ENCODE measurements at regions not wholly inside any gene's neighbourhood (a gene's known extent, or its start where the extent isn't known, plus 50 kb on each side); places are given as distances from the start of the nearest gene placed in this dataset.

DNA sequence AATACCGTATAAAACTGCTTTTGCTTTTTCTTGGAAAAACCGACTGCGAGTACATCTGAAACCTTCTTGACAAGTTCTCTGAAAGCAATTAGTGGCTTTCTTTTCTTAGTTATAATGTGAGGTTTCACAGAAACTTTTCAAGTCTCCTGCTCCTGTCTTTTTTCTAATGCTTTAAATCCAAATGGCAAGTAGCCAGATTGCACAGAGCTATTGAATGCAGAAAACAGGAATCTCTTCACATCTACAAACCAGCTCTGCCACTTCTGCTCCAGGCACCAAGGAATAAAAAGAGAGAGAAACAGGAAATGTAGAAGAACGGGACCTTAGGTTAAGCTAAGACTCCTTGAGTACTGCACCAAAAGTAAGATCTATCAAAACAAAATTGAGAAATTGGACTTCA lies 267.3 kb upstream of the TET2 start:
- WGBS, 3 donors = 30 to 46% (median 35%) methylated on average over 4 of the region's 4 CpGs
- no peak for ATAC-seq
- no peak for DNase-seq
- Histone ChIP-seq H3K4me3 (no peak overlapping the region), H3K27me3 (ENCODE audit: insufficient read depth in 3 of 3, low read length in 2 of 3) (no peaks in the 10 kb centered on the region), H3K9me3 (no peaks in the 10 kb centered on the region), H3K4me1 (no peaks in the 10 kb centered on the region), H3K27ac (no peak overlapping the region), H3K36me3 (ENCODE audit: insufficient read depth in 1 of 2, low read depth in 1 of 2) (no peaks in the 10 kb centered on the region)
- TF ChIP-seq, protein P1, sequence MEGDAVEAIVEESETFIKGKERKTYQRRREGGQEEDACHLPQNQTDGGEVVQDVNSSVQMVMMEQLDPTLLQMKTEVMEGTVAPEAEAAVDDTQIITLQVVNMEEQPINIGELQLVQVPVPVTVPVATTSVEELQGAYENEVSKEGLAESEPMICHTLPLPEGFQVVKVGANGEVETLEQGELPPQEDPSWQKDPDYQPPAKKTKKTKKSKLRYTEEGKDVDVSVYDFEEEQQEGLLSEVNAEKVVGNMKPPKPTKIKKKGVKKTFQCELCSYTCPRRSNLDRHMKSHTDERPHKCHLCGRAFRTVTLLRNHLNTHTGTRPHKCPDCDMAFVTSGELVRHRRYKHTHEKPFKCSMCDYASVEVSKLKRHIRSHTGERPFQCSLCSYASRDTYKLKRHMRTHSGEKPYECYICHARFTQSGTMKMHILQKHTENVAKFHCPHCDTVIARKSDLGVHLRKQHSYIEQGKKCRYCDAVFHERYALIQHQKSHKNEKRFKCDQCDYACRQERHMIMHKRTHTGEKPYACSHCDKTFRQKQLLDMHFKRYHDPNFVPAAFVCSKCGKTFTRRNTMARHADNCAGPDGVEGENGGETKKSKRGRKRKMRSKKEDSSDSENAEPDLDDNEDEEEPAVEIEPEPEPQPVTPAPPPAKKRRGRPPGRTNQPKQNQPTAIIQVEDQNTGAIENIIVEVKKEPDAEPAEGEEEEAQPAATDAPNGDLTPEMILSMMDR (IDR thresholded peaks at IDR 0.05) = no peak
- intact Hi-C loops (cut with DNase I) = no loop called here

DNA sequence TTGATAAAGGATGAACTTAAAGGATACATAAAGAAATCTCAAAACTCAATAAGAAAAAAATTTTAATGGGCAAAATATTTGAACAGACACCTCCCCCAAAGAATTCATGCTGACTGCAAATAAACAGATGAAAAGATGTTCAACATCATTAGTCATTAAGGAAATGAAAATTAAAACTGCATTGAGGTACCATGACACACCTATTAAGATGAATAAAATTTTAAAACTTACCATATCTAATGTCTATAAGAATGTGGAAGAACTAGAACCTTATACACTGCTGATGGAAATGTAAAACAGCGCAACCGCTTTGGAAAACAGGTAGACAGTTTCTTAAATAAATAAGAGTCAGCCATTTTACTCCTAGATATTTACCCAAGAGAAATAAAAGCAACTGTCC lies 266.8 kb upstream of the TET2 start:
- 97 to 99% (median 97%) methylated on average over 2 of the region's 2 CpGs for WGBS, 3 donors
- DNase-seq = no peak
- intact Hi-C loops (cut with DNase I) = no loop called here

DNA sequence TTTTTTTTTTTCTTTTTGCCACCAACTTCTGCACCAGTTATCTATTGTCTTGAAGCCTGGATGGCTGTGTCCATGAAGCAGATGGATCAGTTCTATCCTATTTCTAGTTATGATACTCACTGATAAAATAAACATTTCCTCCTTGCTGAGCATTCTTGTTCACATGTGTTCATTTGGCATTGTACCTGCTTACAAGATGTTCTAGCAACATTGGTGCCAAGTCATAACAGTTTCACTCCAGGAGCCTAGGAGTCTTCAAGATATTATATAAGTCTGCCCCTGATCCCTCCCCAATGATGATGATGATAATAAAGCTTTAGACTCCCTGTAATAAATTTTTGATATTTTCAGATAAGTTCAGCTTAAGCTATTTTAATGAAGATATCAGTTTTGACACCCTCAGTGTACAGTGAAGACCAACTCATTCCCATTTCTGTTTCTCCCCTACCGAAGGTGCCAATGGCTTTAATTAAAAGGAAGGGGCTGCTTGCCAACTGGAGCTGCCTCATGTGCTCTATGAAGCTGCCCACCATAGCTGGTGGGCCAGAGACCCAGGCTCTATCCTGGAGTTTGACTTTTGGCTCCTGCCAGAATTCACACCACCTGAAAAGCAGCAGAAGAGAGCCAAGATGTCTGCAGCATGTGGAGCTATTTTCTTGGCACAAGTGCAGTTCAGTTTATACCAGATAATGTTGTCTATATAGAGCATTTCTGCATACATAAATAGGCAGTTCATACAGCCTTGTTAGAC lies 265.4 kb upstream of the TET2 start:
- Histone ChIP-seq H3K36me3 (ENCODE audit: insufficient read depth in 1 of 2, low read depth in 1 of 2) (no peaks in the 10 kb centered on the region), H3K27me3 (ENCODE audit: insufficient read depth in 3 of 3, low read length in 2 of 3) (no peaks in the 10 kb centered on the region), H3K4me3 (no peak overlapping the region), H3K4me1 (no peaks in the 10 kb centered on the region), H3K9me3 (no peaks in the 10 kb centered on the region), H3K27ac (no peak overlapping the region)
- intact Hi-C loops (cut with DNase I) = no loop called here
- no peak for ATAC-seq
- 59 to 65% (median 61%) methylated on average over 1 of the region's 1 CpG for WGBS, 3 donors
- DNase-seq = no peak
- TF ChIP-seq, protein P1 (IDR thresholded peaks at IDR 0.05) = no peak

More for the DNA sequence above, 266.8 kb upstream of the TET2 start:
- Histone ChIP-seq H3K4me3 (no peak overlapping the region), H3K36me3 (ENCODE audit: insufficient read depth in 1 of 2, low read depth in 1 of 2) (no peaks in the 10 kb centered on the region), H3K4me1 (no peaks in the 10 kb centered on the region), H3K27ac (no peak overlapping the region), H3K9me3 (no peaks in the 10 kb centered on the region), H3K27me3 (ENCODE audit: insufficient read depth in 3 of 3, low read length in 2 of 3) (no peaks in the 10 kb centered on the region)
- TF ChIP-seq, protein P1 (IDR thresholded peaks at IDR 0.05) = no peak
- no peak for ATAC-seq

DNA sequence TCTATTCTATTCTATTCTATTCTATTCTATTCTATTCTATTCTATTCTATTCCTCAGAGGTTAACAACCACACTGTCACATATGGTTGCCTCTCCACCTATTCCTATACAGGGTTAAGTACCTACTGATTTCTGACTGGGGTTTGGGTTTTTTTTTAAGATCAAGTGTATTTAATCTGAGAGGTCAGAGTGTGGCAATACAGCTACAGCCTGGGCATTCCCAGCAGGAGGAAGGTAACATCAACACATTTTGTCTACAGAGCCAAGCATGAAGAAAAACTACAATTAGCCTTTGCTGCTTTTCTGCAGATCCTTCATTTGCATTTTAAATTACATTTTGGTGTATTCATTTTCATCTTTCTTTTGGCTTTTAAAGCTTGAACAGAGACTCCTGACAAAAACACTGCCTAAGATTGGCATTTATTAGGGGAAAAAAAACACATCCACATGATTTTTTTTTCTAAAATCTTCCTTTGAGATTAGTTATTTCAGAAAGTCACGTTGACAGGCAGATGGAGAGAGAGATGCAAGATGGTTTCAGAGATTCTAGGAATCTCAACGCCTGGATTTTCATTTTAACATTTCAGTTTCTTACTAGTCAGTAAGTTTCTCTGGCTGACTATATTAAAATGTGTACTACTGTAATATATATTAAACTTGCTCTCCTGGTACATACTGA lies 255.9 kb upstream of the TET2 start:
- WGBS, 3 donors = 52 to 57% (median 56%) methylated on average over 2 of the region's 2 CpGs
- DNase-seq (no peak), ATAC-seq (no peak)
- Histone ChIP-seq H3K27me3 (ENCODE audit: insufficient read depth in 3 of 3, low read length in 2 of 3) (no peaks in the 10 kb centered on the region), H3K36me3 (ENCODE audit: insufficient read depth in 1 of 2, low read depth in 1 of 2) (no peaks in the 10 kb centered on the region), H3K27ac (no peak overlapping the region), H3K4me3 (no peak overlapping the region), H3K9me3 (no peaks in the 10 kb centered on the region), H3K4me1 (no peaks in the 10 kb centered on the region)
- TF ChIP-seq, protein P1 (IDR thresholded peaks at IDR 0.05) = no peak
- intact Hi-C loops (cut with DNase I) = no loop called here

All from psoas muscle (tissue), 7 donors.